Fibroblast of lung (primary cell): ENCODE measurements at regions not wholly inside any gene's neighbourhood (a gene's known extent, or its start where the extent isn't known, plus 50 kb on each side); places are given as distances from the start of the nearest gene placed in this dataset.
A peak's percentile ranks its signal among the peaks of the same experiment; 100 is the strongest.

Experiments used
- DNase-seq, 2 donors: peaks; one replicate each; pipeline versions ENCODE4 v3.0.0 to v3.0.0-alpha.2; 2010; ENCODE audit warnings: low read depth in 2 of 2
- H2AFZ ChIP-seq: 2 replicates; pipeline ENCODE4 v1.5.1; 2012; ENCODE audit warnings: low read length, control low read depth, inconsistent platforms
- H3K27ac ChIP-seq: 2 replicates; pipeline ENCODE4 v1.5.1; 2011; ENCODE audit warnings: low read length, control low read depth; ENCODE audit not compliant: insufficient read depth
- H3K27me3 ChIP-seq: 2 replicates; pipeline ENCODE4 v1.5.1; 2011; ENCODE audit warnings: mild to moderate bottlenecking, low read length; ENCODE audit not compliant: control insufficient read depth, insufficient read depth
- H3K36me3 ChIP-seq: 2 replicates; pipeline ENCODE4 v1.5.1; 2011; ENCODE audit warnings: low read length; ENCODE audit not compliant: control insufficient read depth, insufficient read depth
- H3K4me1 ChIP-seq: 2 replicates; pipeline ENCODE4 v1.5.1; 2011; ENCODE audit warnings: low read length; ENCODE audit not compliant: control insufficient read depth, insufficient read depth; ENCODE audit errors: extremely low read depth
- H3K4me2 ChIP-seq: 2 replicates; pipeline ENCODE4 v1.5.1; 2011; ENCODE audit warnings: low read length, control low read depth; ENCODE audit not compliant: insufficient read depth; ENCODE audit errors: extremely low read depth
- H3K4me3 ChIP-seq, 4 experiments: fragments of 200-600 bp in 1 of 4; sonication (generic) in 1 of 4; replicated peaks in 1 of 4; 2 replicates each; pipeline ENCODE4 v1.5.1; 2011 to 2016; ENCODE audit warnings: low read length in 4 of 4, low read depth in 3 of 4, mild to moderate bottlenecking in 3 of 4, control low read depth in 2 of 4, inconsistent platforms in 1 of 4, mixed read lengths in 1 of 4; ENCODE audit not compliant: insufficient read depth in 1 of 4; ENCODE audit errors: control extremely low read depth in 1 of 4
- H3K79me2 ChIP-seq: 2 replicates; pipeline ENCODE4 v1.5.1; 2012; ENCODE audit warnings: mild to moderate bottlenecking, low read length, inconsistent platforms; ENCODE audit not compliant: control insufficient read depth, insufficient read depth
- H3K9ac ChIP-seq: 2 replicates; pipeline ENCODE4 v1.5.1; 2011; ENCODE audit warnings: mild to moderate bottlenecking, low read length, control low read depth; ENCODE audit not compliant: insufficient read depth
- H3K9me3 ChIP-seq: 2 replicates; pipeline ENCODE4 v1.5.1; 2012; ENCODE audit warnings: low read depth, low read length; ENCODE audit not compliant: control insufficient read depth, insufficient read depth
- H4K20me1 ChIP-seq: 2 replicates; pipeline ENCODE4 v1.5.1; 2011; ENCODE audit warnings: low read length; ENCODE audit not compliant: control insufficient read depth, insufficient read depth; ENCODE audit errors: extremely low read depth
- EZH2 ChIP-seq: IDR thresholded peaks from 2 replicates; pipeline ENCODE4 v1.5.1; 2012; ENCODE audit warnings: low read length, control low read depth, mild to moderate bottlenecking; ENCODE audit errors: missing control alignments
- TF ChIP-seq, protein P1 (sequence below), 2 donors: IDR thresholded peaks in 1 of 2; conservative IDR thresholded peaks in 1 of 2; 1 replicate in 1 of 2; 2 replicates in 1 of 2; pipeline ENCODE4 v1.5.1; 2011 to 2012; ENCODE audit warnings: low read length in 2 of 2, control low read depth in 1 of 2, inconsistent platforms in 1 of 2, low read depth in 1 of 2, mild to moderate bottlenecking in 1 of 2

DNA sequence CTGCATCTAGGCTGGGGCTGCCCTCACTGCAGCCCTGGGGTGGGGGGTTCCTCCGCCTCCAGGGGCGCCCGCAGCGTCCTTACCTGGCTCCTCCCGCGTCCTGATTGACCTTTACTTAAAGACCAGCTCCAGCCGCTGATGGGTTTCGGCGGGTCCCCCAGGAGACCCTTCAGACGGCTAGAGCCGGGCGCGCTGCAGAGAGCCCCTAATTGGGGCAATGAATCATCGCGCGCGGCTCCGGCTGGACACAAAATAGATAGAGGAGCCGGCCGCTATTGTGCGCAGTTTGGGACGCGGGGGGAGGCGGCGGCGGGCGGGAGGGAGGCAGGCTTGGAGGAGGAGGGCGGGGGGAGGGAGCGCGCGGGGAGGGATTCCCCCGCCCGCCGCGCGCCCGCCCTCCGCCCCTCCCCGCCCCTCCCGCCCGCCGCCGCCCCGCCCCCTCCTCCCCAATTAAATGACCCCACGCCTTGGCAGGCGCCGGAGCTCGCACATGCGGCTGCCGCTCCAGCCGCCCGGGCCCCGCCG, 56.5 kb upstream of the CIBAR2 start:
- Histone ChIP-seq H3K79me2 (peaks cover 31% of the 10 kb centered on the region), H4K20me1 (no peaks in the 10 kb centered on the region), H3K4me1 (peaks cover 12% of the 10 kb centered on the region), H3K9ac (no peak overlapping the region), H3K27me3 (peaks cover 2% of the 10 kb centered on the region), H3K36me3 (peaks cover 7% of the 10 kb centered on the region), H3K27ac (no peak overlapping the region), H2AFZ (no peak overlapping the region), H3K9me3 (no peaks in the 10 kb centered on the region), H3K4me3 (peak overlapping the region; percentile 10 to 49 (median 18)), H3K4me2 (peak overlapping the region; percentile 64)
- peak; percentile 61 to 63 for DNase-seq
- TF ChIP-seq EZH2, result no peak
- TF ChIP-seq, protein P1, sequence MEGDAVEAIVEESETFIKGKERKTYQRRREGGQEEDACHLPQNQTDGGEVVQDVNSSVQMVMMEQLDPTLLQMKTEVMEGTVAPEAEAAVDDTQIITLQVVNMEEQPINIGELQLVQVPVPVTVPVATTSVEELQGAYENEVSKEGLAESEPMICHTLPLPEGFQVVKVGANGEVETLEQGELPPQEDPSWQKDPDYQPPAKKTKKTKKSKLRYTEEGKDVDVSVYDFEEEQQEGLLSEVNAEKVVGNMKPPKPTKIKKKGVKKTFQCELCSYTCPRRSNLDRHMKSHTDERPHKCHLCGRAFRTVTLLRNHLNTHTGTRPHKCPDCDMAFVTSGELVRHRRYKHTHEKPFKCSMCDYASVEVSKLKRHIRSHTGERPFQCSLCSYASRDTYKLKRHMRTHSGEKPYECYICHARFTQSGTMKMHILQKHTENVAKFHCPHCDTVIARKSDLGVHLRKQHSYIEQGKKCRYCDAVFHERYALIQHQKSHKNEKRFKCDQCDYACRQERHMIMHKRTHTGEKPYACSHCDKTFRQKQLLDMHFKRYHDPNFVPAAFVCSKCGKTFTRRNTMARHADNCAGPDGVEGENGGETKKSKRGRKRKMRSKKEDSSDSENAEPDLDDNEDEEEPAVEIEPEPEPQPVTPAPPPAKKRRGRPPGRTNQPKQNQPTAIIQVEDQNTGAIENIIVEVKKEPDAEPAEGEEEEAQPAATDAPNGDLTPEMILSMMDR (conservative IDR thresholded peaks at IDR 0.05 in 1 of 2, IDR thresholded peaks at IDR 0.05 in 1 of 2; ENCODE audit: low read depth in 1 of 2, low read length in 2 of 2), result no peak

DNA sequence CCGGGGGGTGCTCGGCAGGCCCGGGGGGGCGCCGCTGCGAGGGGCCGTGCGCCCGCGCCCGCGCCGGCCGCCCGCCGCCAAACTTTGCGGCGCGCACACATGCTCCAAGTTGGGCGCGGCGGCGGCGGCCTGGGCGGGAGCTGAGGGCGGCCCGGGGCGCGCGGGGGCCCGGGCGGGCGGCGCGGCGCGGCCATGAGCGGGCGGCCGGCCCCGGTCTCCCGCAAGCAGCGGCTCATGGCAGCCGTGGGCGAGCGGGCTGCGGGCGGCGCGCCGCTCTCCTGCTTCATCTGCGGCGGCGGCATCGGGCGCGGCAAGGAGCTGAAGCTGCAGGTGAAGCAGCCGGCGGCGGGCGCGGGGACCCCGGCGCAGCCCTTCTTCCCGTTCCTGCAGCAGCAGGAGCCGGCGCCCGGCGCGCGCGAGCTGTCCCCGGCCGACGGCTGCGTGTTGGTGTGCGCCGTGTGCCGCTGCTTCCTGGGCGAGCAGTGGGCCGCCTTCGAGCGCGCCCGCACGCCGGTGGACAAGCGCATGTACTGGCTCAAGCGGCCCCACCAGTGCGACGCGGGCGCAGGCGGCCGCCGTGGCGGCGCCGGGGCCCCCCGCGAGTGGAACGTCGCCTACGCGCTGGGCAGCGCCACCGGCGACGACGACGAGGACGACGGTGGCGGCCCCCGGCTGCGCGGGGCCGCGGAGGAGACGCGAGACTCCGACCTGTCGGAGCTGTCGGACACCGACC, 57.2 kb upstream of the CIBAR2 start:
- Histone ChIP-seq H2AFZ (no peak overlapping the region), H3K4me3 (peak overlapping the region in 2 of 4 experiments; percentile 54 to 75), H3K9ac (peak overlapping the region; percentile 62), H4K20me1 (no peaks in the 10 kb centered on the region), H3K36me3 (peaks cover 7% of the 10 kb centered on the region), H3K27ac (peak overlapping the region; percentile 2), H3K27me3 (peaks cover 2% of the 10 kb centered on the region), H3K9me3 (no peaks in the 10 kb centered on the region), H3K4me2 (peak overlapping the region; percentile 65), H3K4me1 (peaks cover 18% of the 10 kb centered on the region), H3K79me2 (peaks cover 34% of the 10 kb centered on the region)
- DNase-seq, result peak; percentile 38 to 62
- TF ChIP-seq, protein P1 (conservative IDR thresholded peaks at IDR 0.05 in 1 of 2, IDR thresholded peaks at IDR 0.05 in 1 of 2; ENCODE audit: low read depth in 1 of 2, low read length in 2 of 2), result no peak
- no peak for TF ChIP-seq EZH2

DNA sequence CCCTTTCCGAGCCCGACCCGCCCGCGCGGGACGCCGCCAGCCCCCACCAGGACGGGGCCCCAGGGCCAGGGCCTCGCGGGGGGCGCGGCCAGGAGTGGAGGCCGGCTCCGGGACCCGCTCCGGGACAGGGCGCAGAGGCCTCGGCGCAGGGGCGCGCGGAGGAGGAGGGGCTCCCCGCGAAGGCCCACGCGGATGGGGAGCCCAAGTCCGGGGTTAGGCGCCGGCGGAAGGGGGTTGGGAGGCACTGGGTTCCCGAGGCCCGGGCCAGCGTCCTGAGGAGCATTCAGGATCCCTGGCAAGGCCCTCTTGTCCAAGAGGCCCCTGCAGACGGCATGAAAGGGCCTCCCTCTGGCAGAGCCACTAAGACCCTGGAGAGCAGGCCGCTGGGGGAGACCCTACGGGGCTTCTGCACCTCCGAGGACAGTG, 57.8 kb upstream of the CIBAR2 start:
- peak overlapping the region; percentile 29 to 88 (median 64) for H3K4me3 ChIP-seq
- H3K36me3 ChIP-seq, result peaks cover 7% of the 10 kb centered on the region
- peaks cover 2% of the 10 kb centered on the region for H3K27me3 ChIP-seq
- peaks cover 24% of the 10 kb centered on the region for H3K4me1 ChIP-seq
- peak overlapping the region; percentile 65 for H3K4me2 ChIP-seq
- H2AFZ ChIP-seq, result no peak overlapping the region
- peaks cover 40% of the 10 kb centered on the region for H3K79me2 ChIP-seq
- no peaks in the 10 kb centered on the region for H3K9me3 ChIP-seq
- peak overlapping the region; percentile 62 for H3K9ac ChIP-seq
- H3K27ac ChIP-seq, result no peak overlapping the region
- no peaks in the 10 kb centered on the region for H4K20me1 ChIP-seq
- TF ChIP-seq, protein P1 (conservative IDR thresholded peaks at IDR 0.05 in 1 of 2, IDR thresholded peaks at IDR 0.05 in 1 of 2; ENCODE audit: low read depth in 1 of 2, low read length in 2 of 2), result no peak
- TF ChIP-seq EZH2, result no peak
- no peak for DNase-seq
